Panc1 (cell line): ENCODE measurements at regions not wholly inside any gene's neighbourhood (a gene's known extent, or its start where the extent isn't known, plus 50 kb on each side); places are given as distances from the start of the nearest gene placed in this dataset.

ENCODE experiments used
- ATAC-seq: fragments of 200-7000 bp; cut with Tn5 transposase; 2 replicates; pipeline ENCODE4 v1.9.1; 2020; ENCODE audit warnings: mild to moderate bottlenecking, moderate library complexity
- BruUV-seq: library from RNA; stranded (reverse); fragments of 400-500 nt; replicated peaks from 2 replicates; lab custom pipeline; 2021; lab: Mats Ljungman, UMichigan
- CTCF ChIA-PET: fragments of 300-600 bp; sonication (Branson Sonifier 250); formaldehyde crosslinking; loops from one replicate; lab custom pipeline; 2022; ENCODE audit warnings: antibody characterized with exemption; lab: Charles Lee
- POLR2A ChIA-PET: fragments of 300-600 bp; sonication (Branson Sonifier 250); formaldehyde crosslinking; loops from one replicate; lab custom pipeline; 2022; ENCODE audit warnings: antibody characterized with exemption; lab: Charles Lee
- DNase-seq: peaks from one replicate; pipeline ENCODE4 v3.0.0-alpha.2; 2010; ENCODE audit warnings: low read depth, low spot score
- H3K27ac ChIP-seq: 2 replicates; pipeline ENCODE4 v1.5.1; 2011; ENCODE audit warnings: mild to moderate bottlenecking, low read length, inconsistent platforms
- H3K27me3 ChIP-seq: fragments of 200-500 bp; sonication (Bioruptor generic); 2 replicates; pipeline ENCODE4 v1.6.0; 2014; ENCODE audit warnings: low read length, inconsistent platforms; ENCODE audit not compliant: control insufficient read depth, insufficient read depth
- H3K36me3 ChIP-seq: fragments of 200-500 bp; sonication (Bioruptor generic); 2 replicates; pipeline ENCODE4 v1.5.1; 2014; ENCODE audit warnings: inconsistent platforms, mild to moderate bottlenecking, low read length, moderate library complexity; ENCODE audit not compliant: control insufficient read depth, insufficient read depth
- H3K4me1 ChIP-seq: 2 replicates; pipeline ENCODE4 v1.5.1; 2011; ENCODE audit warnings: inconsistent platforms, mild to moderate bottlenecking, low read length, moderate library complexity; ENCODE audit not compliant: control insufficient read depth, insufficient read depth
- H3K4me3 ChIP-seq, 2 experiments: 2 replicates each; pipeline ENCODE4 v1.5.1; 2011 to 2012; ENCODE audit warnings: low read depth in 2 of 2, low read length in 2 of 2, mild to moderate bottlenecking in 2 of 2, inconsistent platforms in 1 of 2, moderate library complexity in 1 of 2
- H3K9me3 ChIP-seq: fragments of 200-500 bp; sonication (Bioruptor generic); 2 replicates; pipeline ENCODE4 v1.5.1; 2014; ENCODE audit warnings: low read depth, mild to moderate bottlenecking, inconsistent platforms, low read length, moderate library complexity; ENCODE audit not compliant: control insufficient read depth, insufficient read depth
- CTCF ChIP-seq: fragments of 450-650 bp; IDR thresholded peaks from 2 replicates; pipeline ENCODE4 v1.5.1; 2017; ENCODE audit warnings: mild to moderate bottlenecking
- POLR2AphosphoS5 ChIP-seq: IDR thresholded peaks from 2 replicates; pipeline ENCODE4 v1.6.1; 2012; ENCODE audit warnings: mild to moderate bottlenecking, low read depth, low read length, moderate library complexity
- REST ChIP-seq, 2 experiments: IDR thresholded peaks; 2 replicates each; pipeline ENCODE4 v1.6.1; 2011 to 2012; ENCODE audit warnings: low read depth in 2 of 2, control low read depth in 1 of 2, low read length in 1 of 2, mild to moderate bottlenecking in 1 of 2, moderate library complexity in 1 of 2; ENCODE audit not compliant: insufficient read depth in 1 of 2
- SIN3A ChIP-seq: IDR thresholded peaks from 2 replicates; pipeline ENCODE4 v1.6.1; 2012; ENCODE audit warnings: low read depth, mild to moderate bottlenecking, low read length, moderate library complexity, borderline replicate concordance; ENCODE audit not compliant: insufficient read depth
- TCF7L2 ChIP-seq: IDR thresholded peaks from 2 replicates; pipeline ENCODE4 v1.6.1; 2011; ENCODE audit warnings: mild to moderate bottlenecking, low read depth, low read length, inconsistent platforms
- in situ Hi-C: cut with HindIII; loops from 2 replicates; pipeline ENCODE4 v1.10.0; 2016; ENCODE audit warnings: low sequenced_read_pairs, low pct_unique_long_range_greater_than_20kb
- intact Hi-C: fragments of 100-400 bp; cut with micrococcal nuclease; formaldehyde crosslinking; loops from one replicate; pipeline ENCODE4 v1.10.0; 2022; ENCODE audit not compliant: unreplicated experiment

- H3K36me3 ChIP-seq: no peaks in the 10 kb centered on the region
- no peak overlapping the region for H3K27ac ChIP-seq
- DNase-seq (no peak), ATAC-seq (no peak)
- in situ Hi-C loops: no loop called here
- ChIA-PET POLR2A (no interaction called here), CTCF (no interaction called here)
- H3K27me3 ChIP-seq: no peaks in the 10 kb centered on the region
- H3K9me3 ChIP-seq: no peaks in the 10 kb centered on the region
- no peak overlapping the region for H3K4me3 ChIP-seq
- intact Hi-C loops: no loop called here
- BruUV-seq: no TSS peak
- TF ChIP-seq TCF7L2: no peak
- no peak for TF ChIP-seq CTCF
- TF ChIP-seq REST (IDR thresholded peaks at IDR 0.05; ENCODE audit: insufficient read depth in 1 of 2, low read depth in 2 of 2, low read length in 1 of 2): no peak
- no peak for TF ChIP-seq SIN3A
- TF ChIP-seq POLR2AphosphoS5: no peak
- no peaks in the 10 kb centered on the region for H3K4me1 ChIP-seq
Measured at GRCh38 chr5:67393211-67393610, 196.6 kb upstream of the CD180 start.

- no peaks in the 10 kb centered on the region for H3K9me3 ChIP-seq
- no peak for ATAC-seq
- in situ Hi-C loops (no loop called here), intact Hi-C loops (no loop called here)
- H3K27me3 ChIP-seq: no peaks in the 10 kb centered on the region
- no peak overlapping the region for H3K4me3 ChIP-seq
- H3K27ac ChIP-seq: no peak overlapping the region
- no peaks in the 10 kb centered on the region for H3K4me1 ChIP-seq
- POLR2A ChIA-PET: no interaction called here
- CTCF ChIA-PET: no interaction called here
- H3K36me3 ChIP-seq: no peaks in the 10 kb centered on the region
- TF ChIP-seq SIN3A (no peak), POLR2AphosphoS5 (no peak), TCF7L2 (no peak), CTCF (no peak), REST (IDR thresholded peaks at IDR 0.05; ENCODE audit: insufficient read depth in 1 of 2, low read depth in 2 of 2, low read length in 1 of 2) (no peak)
- no peak for DNase-seq
- no TSS peak for BruUV-seq
Measured at GRCh38 chr5:67390935-67391334, 194.3 kb upstream of the CD180 start.
